PC-3 (cell line): ENCODE measurements at regions not wholly inside any gene's neighbourhood (a gene's known extent, or its start where the extent isn't known, plus 50 kb on each side); places are given as distances from the start of the nearest gene placed in this dataset.

ENCODE experiments used
- ATAC-seq: fragments of 200-7000 bp; cut with Tn5 transposase; 2 replicates; pipeline ENCODE4 v1.9.1; 2020; ENCODE audit warnings: mild to moderate bottlenecking, moderate library complexity
- BruUV-seq: library from RNA; stranded (reverse); fragments of 400-500 nt; replicated peaks from 2 replicates; lab custom pipeline; 2021; lab: Mats Ljungman, UMichigan
- CTCF ChIA-PET: fragments of 300-600 bp; sonication (Branson Sonifier 250); formaldehyde crosslinking; loops from one replicate; lab custom pipeline; 2022; ENCODE audit warnings: antibody characterized with exemption; lab: Charles Lee
- POLR2A ChIA-PET: fragments of 300-600 bp; sonication (Branson Sonifier 250); formaldehyde crosslinking; loops from one replicate; lab custom pipeline; 2022; ENCODE audit warnings: antibody characterized with exemption; ENCODE audit not compliant: unreplicated experiment; lab: Charles Lee
- DNase-seq: peaks from one replicate; pipeline ENCODE4 v3.0.0-alpha.2; 2015
- H2AFZ ChIP-seq: fragments of 300-600 bp; sonication (generic); 2 replicates; pipeline ENCODE4 v1.6.0; 2016; ENCODE audit warnings: antibody characterized with exemption, low read length
- H3F3A ChIP-seq: fragments of 300-600 bp; sonication (generic); one replicate; pipeline ENCODE4 v1.6.0; 2017; ENCODE audit warnings: antibody characterized with exemption, low read length, control low read depth, mild to moderate bottlenecking; ENCODE audit not compliant: unreplicated experiment
- H3K27ac ChIP-seq: fragments of 300-600 bp; sonication (generic); 2 replicates; pipeline ENCODE4 v1.5.1; 2016; ENCODE audit warnings: mild to moderate bottlenecking, low read length
- H3K27me3 ChIP-seq: fragments of 300-600 bp; sonication (generic); 2 replicates; pipeline ENCODE4 v1.6.1; 2016; ENCODE audit warnings: low read length, mixed read lengths
- H3K36me3 ChIP-seq: fragments of 300-600 bp; sonication (generic); 2 replicates; pipeline ENCODE4 v1.6.1; 2016; ENCODE audit warnings: low read depth, mixed run types, low read length, mixed read lengths
- H3K4me1 ChIP-seq: fragments of 300-600 bp; sonication (generic); 2 replicates; pipeline ENCODE4 v1.5.1; 2016; ENCODE audit warnings: low read length; ENCODE audit not compliant: insufficient read depth
- H3K4me2 ChIP-seq: fragments of 300-600 bp; sonication (generic); 2 replicates; pipeline ENCODE4 v1.6.0; 2016; ENCODE audit warnings: low read length
- H3K4me3 ChIP-seq: fragments of 300-600 bp; sonication (generic); 2 replicates; pipeline ENCODE4 v1.5.1; 2016; ENCODE audit warnings: mild to moderate bottlenecking, low read length, mixed read lengths
- H3K79me2 ChIP-seq: fragments of 300-600 bp; sonication (generic); 2 replicates; pipeline ENCODE4 v1.6.1; 2017; ENCODE audit warnings: low read length, mixed read lengths
- H3K9ac ChIP-seq: fragments of 300-600 bp; sonication (generic); 2 replicates; pipeline ENCODE4 v1.6.0; 2016; ENCODE audit warnings: mild to moderate bottlenecking, low read length
- H3K9me2 ChIP-seq: fragments of 300-600 bp; sonication (generic); replicated peaks from 2 replicates; pipeline ENCODE4 v1.6.1; 2016; ENCODE audit warnings: mixed run types, low read length, mixed read lengths
- H3K9me3 ChIP-seq: fragments of 300-600 bp; sonication (generic); 2 replicates; pipeline ENCODE4 v1.6.1; 2016; ENCODE audit warnings: low read length, mixed read lengths
- H4K20me1 ChIP-seq: fragments of 300-600 bp; sonication (generic); 2 replicates; pipeline ENCODE4 v1.6.1; 2016; ENCODE audit warnings: low read length, mixed read lengths
- CTCF ChIP-seq: fragments of 300-600 bp; sonication (generic); conservative IDR thresholded peaks from 2 replicates; pipeline ENCODE4 v1.5.1; 2017; ENCODE audit warnings: antibody characterized with exemption, low read depth, mild to moderate bottlenecking, low read length
- EZH2 ChIP-seq: fragments of 300-600 bp; sonication (generic); IDR thresholded peaks from one replicate; pipeline ENCODE4 v1.6.1; 2017; ENCODE audit warnings: antibody characterized with exemption, mild to moderate bottlenecking, low read length; ENCODE audit not compliant: unreplicated experiment
- EZH2phosphoT487 ChIP-seq: fragments of 300-600 bp; sonication (generic); IDR thresholded peaks from 2 replicates; pipeline ENCODE4 v1.6.1; 2018; ENCODE audit warnings: mild to moderate bottlenecking, antibody characterized with exemption, low read length, borderline replicate concordance
- intact Hi-C: fragments of 100-400 bp; cut with micrococcal nuclease; formaldehyde crosslinking; loops from 2 replicates; pipeline ENCODE4 v1.9.0; 2023

- H3K9ac ChIP-seq = no peak overlapping the region
- no peak overlapping the region for H3K4me3 ChIP-seq
- intact Hi-C loops = no loop called here
- no peaks in the 10 kb centered on the region for H4K20me1 ChIP-seq
- no TSS peak for BruUV-seq
- H3K4me2 ChIP-seq = no peak overlapping the region
- no peak for TF ChIP-seq EZH2
- no peak for TF ChIP-seq EZH2phosphoT487
- no peak for TF ChIP-seq CTCF
- DNase-seq = no peak
- no peaks in the 10 kb centered on the region for H3F3A ChIP-seq
- CTCF ChIA-PET = no interaction called here
- ATAC-seq = no peak
- no peaks in the 10 kb centered on the region for H3K9me2 ChIP-seq
- no peaks in the 10 kb centered on the region for H3K27me3 ChIP-seq
- H3K27ac ChIP-seq = no peak overlapping the region
- H3K9me3 ChIP-seq = no peaks in the 10 kb centered on the region
- no peaks in the 10 kb centered on the region for H3K79me2 ChIP-seq
- H2AFZ ChIP-seq = no peak overlapping the region
- POLR2A ChIA-PET = interaction anchor here (0.6 kb wide), 1 partner anchor 532 kb away, joined by 6 read pairs; no protein-coding TSS in a partner anchor
- peaks cover 16% of the 10 kb centered on the region for H3K4me1 ChIP-seq
- H3K36me3 ChIP-seq = no peaks in the 10 kb centered on the region
These were observed 701.4 kb upstream of the NRSN1 start for GRCh38 chr6:23424584-23424983.

- no peak for DNase-seq
- no peak overlapping the region for H2AFZ ChIP-seq
- no peaks in the 10 kb centered on the region for H3K36me3 ChIP-seq
- no peaks in the 10 kb centered on the region for H3K4me1 ChIP-seq
- H3K4me2 ChIP-seq = no peak overlapping the region
- H3K79me2 ChIP-seq = no peaks in the 10 kb centered on the region
- H3K9me3 ChIP-seq = no peaks in the 10 kb centered on the region
- ATAC-seq = no peak
- no peaks in the 10 kb centered on the region for H4K20me1 ChIP-seq
- H3K4me3 ChIP-seq = no peak overlapping the region
- TF ChIP-seq CTCF = no peak
- TF ChIP-seq EZH2phosphoT487 = no peak
- TF ChIP-seq EZH2 = no peak
- BruUV-seq = no TSS peak
- ChIA-PET POLR2A (no interaction called here), CTCF (no interaction called here)
- no peak overlapping the region for H3K27ac ChIP-seq
- no peaks in the 10 kb centered on the region for H3K9me2 ChIP-seq
- intact Hi-C loops = no loop called here
- no peak overlapping the region for H3K9ac ChIP-seq
- H3K27me3 ChIP-seq = no peaks in the 10 kb centered on the region
- no peaks in the 10 kb centered on the region for H3F3A ChIP-seq
These were observed 690.9 kb upstream of the NRSN1 start for GRCh38 chr6:23435126-23435525.

- Histone ChIP-seq H3K9me2 (no peaks in the 10 kb centered on the region), H3K4me1 (no peaks in the 10 kb centered on the region), H3F3A (no peaks in the 10 kb centered on the region), H3K4me3 (no peak overlapping the region), H3K79me2 (no peaks in the 10 kb centered on the region), H3K9me3 (no peaks in the 10 kb centered on the region), H3K27ac (no peak overlapping the region), H3K4me2 (no peak overlapping the region), H2AFZ (no peak overlapping the region), H3K36me3 (no peaks in the 10 kb centered on the region), H4K20me1 (no peaks in the 10 kb centered on the region), H3K27me3 (no peaks in the 10 kb centered on the region), H3K9ac (no peak overlapping the region)
- no peak for DNase-seq
- intact Hi-C loops = no loop called here
- no peak for ATAC-seq
- ChIA-PET CTCF (no interaction called here), POLR2A (no interaction called here)
- no peak for TF ChIP-seq EZH2phosphoT487
- TF ChIP-seq EZH2 = no peak
- no peak for TF ChIP-seq CTCF
- no TSS peak for BruUV-seq
These were observed 690.2 kb upstream of the NRSN1 start for GRCh38 chr6:23435798-23436197.
